ENCODE measurements at regions not wholly inside any gene's neighbourhood (a gene's known extent, or its start where the extent isn't known, plus 50 kb on each side); places are given as distances from the start of the nearest gene placed in this dataset.

- TF ChIP-seq POLR2AphosphoS5 (IDR thresholded peaks at IDR 0.05) = no peak
- no peak for TF ChIP-seq CTCF (IDR thresholded peaks at IDR 0.05)
Observed at GRCh38 chr7:53100091-53100490, 64.7 kb downstream of the POM121L12 start.

Measured in gastroesophageal sphincter (tissue), 3 donors.